Muscle of leg (tissue), 3 donors: ENCODE measurements at regions not wholly inside any gene's neighbourhood (a gene's known extent, or its start where the extent isn't known, plus 50 kb on each side); places are given as distances from the start of the nearest gene placed in this dataset.
A peak's percentile ranks its signal among the peaks of the same experiment; 100 is the strongest.

Experiments
- DNase-seq: peaks from one replicate; pipeline ENCODE4 v3.0.0; 2013
- H3K27ac ChIP-seq: one replicate; pipeline ENCODE4 v1.5.1; 2013; ENCODE audit warnings: mild to moderate bottlenecking, low read length, control low read depth
- H3K27me3 ChIP-seq: one replicate; pipeline ENCODE4 v1.6.1; 2013; ENCODE audit warnings: low read length; ENCODE audit not compliant: control insufficient read depth, insufficient read depth
- H3K36me3 ChIP-seq: one replicate; pipeline ENCODE4 v1.6.1; 2013; ENCODE audit warnings: low read length; ENCODE audit not compliant: control insufficient read depth, insufficient read depth
- H3K4me1 ChIP-seq: one replicate; pipeline ENCODE4 v1.6.1; 2013; ENCODE audit warnings: low read length; ENCODE audit not compliant: control insufficient read depth, insufficient read depth
- H3K4me3 ChIP-seq: one replicate; pipeline ENCODE4 v1.5.1; 2013; ENCODE audit warnings: low read length, control low read depth
- H3K9me3 ChIP-seq: replicated peaks from 2 replicates; pipeline ENCODE4 v1.6.1; 2013; ENCODE audit warnings: low read depth, low read length; ENCODE audit not compliant: control insufficient read depth
- WGBS: methylation state at CpG from one replicate; pipeline ENCODE4 v1.1.5; 2013; ENCODE audit warnings: missing lambda C conversion rate; ENCODE audit not compliant: insufficient coverage; 5-methylcytosine and 5-hydroxymethylcytosine counted together

DNA sequence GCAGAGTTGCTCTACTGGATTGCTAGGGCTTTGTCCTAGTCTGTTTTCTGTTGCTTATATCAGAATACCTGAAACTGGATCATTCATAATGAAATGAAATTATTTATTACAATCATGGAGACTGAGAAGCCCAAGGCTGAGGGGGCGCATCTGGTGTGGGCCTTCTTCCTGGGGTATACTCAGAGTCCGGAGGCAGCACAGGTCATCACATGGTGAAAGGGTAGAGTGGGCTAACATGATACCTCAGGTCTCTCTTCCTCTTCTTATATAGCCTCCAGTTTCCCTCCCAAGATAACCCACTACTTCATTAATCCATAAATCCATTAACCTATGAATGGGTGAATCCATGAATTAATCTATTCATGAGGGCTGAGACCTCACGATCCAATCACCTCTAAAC lies 667.6 kb upstream of the NCAM2 start:
- Histone ChIP-seq H3K27me3 (no peaks in the 10 kb centered on the region), H3K36me3 (no peaks in the 10 kb centered on the region), H3K9me3 (no peaks in the 10 kb centered on the region), H3K27ac (no peak overlapping the region), H3K4me1 (no peaks in the 10 kb centered on the region), H3K4me3 (no peak overlapping the region)
- WGBS: no CpG with 5 or more reads among the region's 3 CpGs
- DNase-seq: no peak

DNA sequence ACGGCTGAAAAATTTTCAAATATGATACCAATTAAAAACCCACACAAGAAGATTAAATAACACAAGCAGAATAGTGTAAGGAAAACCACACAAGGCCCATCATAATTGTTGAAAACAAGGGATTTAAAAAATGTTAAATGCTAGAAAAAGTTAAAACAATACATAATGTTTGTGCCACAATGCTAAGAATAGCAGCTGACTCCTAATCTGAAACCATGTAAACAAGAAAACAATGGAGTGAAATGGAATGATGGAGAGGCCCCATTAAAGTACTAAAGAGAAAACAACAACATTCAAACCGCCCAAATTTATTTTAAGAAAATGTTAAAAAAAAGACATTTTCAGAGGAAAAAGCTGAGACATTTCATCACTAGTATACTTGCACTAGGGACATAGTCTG lies 663.6 kb upstream of the NCAM2 start:
- Histone ChIP-seq H3K27ac (no peak overlapping the region), H3K4me3 (no peak overlapping the region), H3K9me3 (no peaks in the 10 kb centered on the region), H3K4me1 (no peaks in the 10 kb centered on the region), H3K36me3 (no peaks in the 10 kb centered on the region), H3K27me3 (no peaks in the 10 kb centered on the region)
- no peak for DNase-seq
- WGBS: no CpG with 5 or more reads among the region's 2 CpGs

DNA sequence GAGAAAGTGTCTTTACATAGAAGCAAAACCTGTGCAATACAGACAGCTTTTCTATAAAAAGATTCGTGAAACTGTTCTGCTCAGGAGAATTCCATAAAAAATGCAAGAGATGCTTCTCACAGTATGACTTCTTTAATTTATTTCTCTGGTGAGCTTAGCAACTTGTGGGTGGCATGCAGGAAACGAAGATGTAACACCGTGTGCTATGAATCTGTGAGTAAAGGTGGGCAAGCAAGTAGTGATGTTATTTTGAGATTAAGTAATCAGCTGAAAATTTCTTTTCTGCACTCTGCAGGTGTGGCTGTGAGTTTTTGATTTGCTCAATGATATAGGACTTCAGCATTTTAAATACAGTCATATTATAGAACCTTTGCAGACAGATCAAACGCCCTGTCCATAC lies 656.8 kb upstream of the NCAM2 start:
- Histone ChIP-seq H3K27me3 (no peaks in the 10 kb centered on the region), H3K4me1 (no peaks in the 10 kb centered on the region), H3K4me3 (no peak overlapping the region), H3K9me3 (peaks cover 2% of the 10 kb centered on the region), H3K36me3 (no peaks in the 10 kb centered on the region), H3K27ac (no peak overlapping the region)
- DNase-seq: no peak
- 100% methylated on average over 1 of the region's 4 CpGs for WGBS

DNA sequence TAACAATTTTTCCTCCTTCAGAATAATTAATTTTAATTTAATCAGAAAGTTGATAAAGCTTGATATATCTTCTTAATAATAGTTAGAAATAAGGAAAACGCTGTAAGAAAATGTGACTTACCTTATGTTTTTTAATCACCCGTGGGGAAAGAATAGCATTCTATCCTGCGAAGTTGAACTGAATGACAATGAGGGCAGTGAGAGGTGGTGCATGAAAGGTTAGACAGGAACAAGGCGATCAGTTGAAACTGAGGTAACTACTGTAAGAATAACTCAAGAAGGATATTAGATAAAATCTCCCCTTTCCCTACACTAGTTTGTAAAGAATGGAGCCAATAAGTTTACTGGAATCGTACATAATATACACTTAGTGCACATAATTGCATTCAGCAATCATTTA lies 655.0 kb upstream of the NCAM2 start:
- Histone ChIP-seq H3K4me3 (no peak overlapping the region), H3K4me1 (no peaks in the 10 kb centered on the region), H3K27me3 (no peaks in the 10 kb centered on the region), H3K36me3 (no peaks in the 10 kb centered on the region), H3K27ac (no peak overlapping the region), H3K9me3 (peaks cover 2% of the 10 kb centered on the region)
- DNase-seq: no peak
- no CpG with 5 or more reads among the region's 5 CpGs for WGBS

DNA sequence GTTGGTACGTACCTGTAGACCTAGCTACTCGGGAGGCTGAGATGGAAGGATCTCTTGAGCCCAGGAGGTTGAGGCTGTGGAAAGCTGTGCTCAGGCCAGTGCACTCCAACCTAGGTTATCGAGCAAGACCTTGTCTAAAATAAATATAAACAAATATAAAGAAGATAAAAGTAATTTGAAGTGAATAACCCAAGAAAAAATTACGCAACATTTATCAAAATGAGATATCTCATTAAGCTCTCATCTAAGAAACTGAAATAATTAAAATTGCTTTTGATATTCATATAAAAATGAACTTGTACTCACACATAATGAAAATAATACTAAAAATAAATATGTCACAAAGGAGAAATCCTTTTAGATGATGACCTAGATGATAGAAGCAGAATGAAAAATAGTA lies 647.1 kb upstream of the NCAM2 start:
- Histone ChIP-seq H3K27me3 (no peaks in the 10 kb centered on the region), H3K36me3 (no peaks in the 10 kb centered on the region), H3K4me3 (no peak overlapping the region), H3K27ac (no peak overlapping the region), H3K4me1 (no peaks in the 10 kb centered on the region), H3K9me3 (no peaks in the 10 kb centered on the region)
- DNase-seq: no peak
- 100% methylated on average over 1 of the region's 4 CpGs for WGBS

DNA sequence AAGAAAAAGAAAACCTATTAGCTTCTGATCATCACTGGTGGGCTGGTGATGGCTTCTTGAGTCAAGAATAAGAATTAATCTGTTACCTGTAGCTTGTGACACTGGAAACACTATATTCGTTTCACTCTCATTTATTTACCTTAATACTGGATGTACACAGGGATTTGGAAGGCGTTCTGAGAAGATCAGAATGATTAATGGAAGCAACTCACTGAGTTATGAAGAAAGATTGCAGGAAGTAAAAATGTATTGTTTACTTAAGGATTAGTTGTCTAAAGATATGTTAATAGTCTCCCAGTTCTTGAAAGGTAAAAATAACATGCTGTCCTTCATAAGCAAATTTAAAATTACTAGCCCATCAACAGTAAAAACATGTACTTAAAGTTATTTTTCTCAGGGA lies 644.9 kb upstream of the NCAM2 start:
- WGBS: no CpG with 5 or more reads among the region's 2 CpGs
- Histone ChIP-seq H3K27me3 (no peaks in the 10 kb centered on the region), H3K4me1 (no peaks in the 10 kb centered on the region), H3K9me3 (no peaks in the 10 kb centered on the region), H3K4me3 (no peak overlapping the region), H3K27ac (no peak overlapping the region), H3K36me3 (no peaks in the 10 kb centered on the region)
- no peak for DNase-seq

DNA sequence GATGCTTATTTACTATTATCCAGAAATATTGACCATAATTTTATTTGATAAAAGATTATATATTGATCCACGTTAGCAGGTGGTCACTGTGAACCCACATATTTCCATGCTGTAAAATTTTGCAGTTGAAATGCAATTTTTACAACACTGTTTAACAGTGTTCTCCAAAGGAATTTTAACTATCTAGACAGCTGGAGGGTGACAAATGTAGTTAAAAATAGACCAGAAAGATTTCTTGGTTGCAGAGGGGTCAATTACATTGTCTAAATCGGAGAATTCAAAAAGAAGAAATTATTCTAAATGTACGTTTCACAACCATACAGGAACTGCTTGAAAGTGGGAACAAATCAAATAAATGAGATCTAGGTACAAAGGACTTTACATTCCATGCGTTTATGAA lies 625.2 kb upstream of the NCAM2 start:
- peak; percentile 46 for DNase-seq
- no peak overlapping the region for H3K27ac ChIP-seq
- H3K4me3 ChIP-seq: no peak overlapping the region
- no peaks in the 10 kb centered on the region for H3K36me3 ChIP-seq
- H3K27me3 ChIP-seq: no peaks in the 10 kb centered on the region
- no peaks in the 10 kb centered on the region for H3K9me3 ChIP-seq
- no CpG with 5 or more reads among the region's 4 CpGs for WGBS
- H3K4me1 ChIP-seq: no peaks in the 10 kb centered on the region

DNA sequence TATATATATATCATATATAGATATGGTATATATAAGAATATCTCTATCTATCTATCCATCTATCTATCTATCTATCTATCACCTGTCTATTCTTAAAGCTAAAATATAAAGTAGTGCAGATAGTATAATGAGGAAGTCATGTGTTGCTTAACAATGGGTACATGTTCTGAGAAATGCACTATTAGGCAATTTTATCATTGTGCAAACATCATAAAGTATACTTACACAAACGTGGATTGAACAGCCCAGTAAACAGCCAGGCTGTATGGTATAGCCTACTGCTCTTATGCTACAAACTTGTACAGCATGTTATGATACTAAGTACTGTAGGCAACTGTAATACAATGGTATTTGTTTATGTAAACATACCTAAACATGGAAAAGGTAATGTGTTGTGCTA lies 621.0 kb upstream of the NCAM2 start:
- Histone ChIP-seq H3K4me3 (no peak overlapping the region), H3K27ac (no peak overlapping the region), H3K4me1 (no peaks in the 10 kb centered on the region), H3K36me3 (no peaks in the 10 kb centered on the region), H3K9me3 (no peaks in the 10 kb centered on the region), H3K27me3 (no peaks in the 10 kb centered on the region)
- WGBS: no CpG with 5 or more reads among the region's 1 CpG
- DNase-seq: no peak

DNA sequence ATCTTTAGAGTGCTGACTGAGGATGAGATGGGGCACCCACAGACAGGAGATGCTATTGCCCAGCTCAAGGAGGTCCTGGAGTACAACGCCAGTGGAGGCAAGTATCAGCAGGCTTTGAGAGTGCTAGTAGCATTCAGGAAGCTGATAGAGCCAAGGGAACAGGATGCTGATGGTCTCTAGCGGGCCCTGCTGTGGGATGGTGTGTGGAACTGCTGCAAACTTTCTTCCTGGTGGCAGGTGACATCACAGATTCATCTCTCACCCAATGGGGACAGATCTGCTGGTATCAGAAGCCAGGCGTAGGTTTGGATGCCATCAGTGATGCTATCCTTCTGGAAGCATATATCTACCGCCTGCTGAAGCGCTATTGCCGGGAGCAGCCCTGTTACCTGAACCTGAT lies 609.8 kb upstream of the NCAM2 start:
- Histone ChIP-seq H3K4me3 (no peak overlapping the region), H3K27ac (no peak overlapping the region), H3K9me3 (peaks cover 2% of the 10 kb centered on the region), H3K36me3 (no peaks in the 10 kb centered on the region), H3K27me3 (no peaks in the 10 kb centered on the region), H3K4me1 (no peaks in the 10 kb centered on the region)
- DNase-seq: no peak
- WGBS: 90% methylated on average over 5 of the region's 6 CpGs

DNA sequence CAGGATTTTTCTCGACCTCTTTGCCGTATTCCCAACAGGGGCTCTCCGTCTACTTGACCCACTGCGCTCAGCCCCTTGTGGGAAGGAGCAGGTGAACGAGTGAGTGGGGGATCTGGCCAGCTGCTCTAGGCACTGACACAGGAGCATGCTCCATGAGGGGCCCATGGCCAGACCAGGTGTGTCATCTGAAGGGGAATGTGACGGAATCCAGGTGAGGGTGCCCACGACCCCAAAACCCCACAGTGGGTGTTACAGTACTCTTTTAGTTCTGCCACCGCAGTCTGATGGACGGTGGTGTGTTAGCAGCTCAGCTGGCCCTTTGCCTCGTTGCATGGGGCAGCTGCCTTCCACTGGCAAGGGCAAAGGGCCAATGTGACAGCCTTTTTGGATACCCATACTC lies 601.4 kb upstream of the NCAM2 start:
- DNase-seq: no peak
- WGBS: 93% methylated on average over 9 of the region's 10 CpGs
- Histone ChIP-seq H3K27ac (no peak overlapping the region), H3K4me3 (no peak overlapping the region), H3K36me3 (no peaks in the 10 kb centered on the region), H3K27me3 (no peaks in the 10 kb centered on the region), H3K9me3 (no peaks in the 10 kb centered on the region), H3K4me1 (no peaks in the 10 kb centered on the region)

DNA sequence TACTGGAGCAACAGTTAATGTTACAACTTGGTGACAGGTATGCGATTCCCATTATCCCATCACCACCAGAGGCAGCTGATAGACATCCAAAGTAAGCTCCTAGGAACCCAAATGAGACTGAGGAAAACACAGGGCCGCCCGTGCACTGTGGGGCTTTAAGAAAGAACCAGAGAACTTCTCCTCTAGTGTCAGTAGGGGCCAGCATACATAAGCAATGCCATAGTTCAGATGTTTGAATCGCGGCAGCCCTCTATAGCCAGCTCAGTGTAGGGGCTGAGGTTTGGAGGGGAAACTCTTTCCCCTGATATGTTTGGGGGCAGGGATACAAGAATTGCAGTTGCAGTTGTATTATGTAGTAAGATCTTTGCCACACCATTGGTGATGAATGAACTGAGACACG lies 593.3 kb upstream of the NCAM2 start:
- 74% methylated on average over 3 of the region's 6 CpGs for WGBS
- no peak for DNase-seq
- no peaks in the 10 kb centered on the region for H3K9me3 ChIP-seq
- H3K27ac ChIP-seq: no peak overlapping the region
- H3K36me3 ChIP-seq: no peaks in the 10 kb centered on the region
- no peak overlapping the region for H3K4me3 ChIP-seq
- no peaks in the 10 kb centered on the region for H3K4me1 ChIP-seq
- no peaks in the 10 kb centered on the region for H3K27me3 ChIP-seq
